ENCODE measurements at regions not wholly inside any gene's neighbourhood (a gene's known extent, or its start where the extent isn't known, plus 50 kb on each side); places are given as distances from the start of the nearest gene placed in this dataset.
"Not testable (repeated sequence)": the region's sequence is repeated elsewhere in the genome, so short reads cannot be mapped to it uniquely, and the experiment has no call there.

GRCh38 chr15:70576696-70577095, 186.7 kb downstream of the UACA start:
- BruUV-seq (replicated peaks), result no TSS peak
- H4K20me1 ChIP-seq (ENCODE audit: insufficient read depth, low read length), result no peaks in the 10 kb centered on the region
- H3K4me2 ChIP-seq (ENCODE audit: low read length), result no peak overlapping the region
- no peaks in the 10 kb centered on the region for H3K4me1 ChIP-seq (ENCODE audit: insufficient read depth, low read length, poor library complexity, severe bottlenecking)
- no peak overlapping the region for H3K4me3 ChIP-seq (ENCODE audit: low read depth, low read length, poor library complexity, severe bottlenecking)
- intact Hi-C loops (cut with micrococcal nuclease; ENCODE audit: unreplicated experiment), result no loop called here
- TF ChIP-seq EZH2phosphoT487 (IDR thresholded peaks at IDR 0.05; ENCODE audit: borderline replicate concordance, low read depth, low read length), result no peak
- TF ChIP-seq CTCF (conservative IDR thresholded peaks at IDR 0.05; ENCODE audit: low read length), result no peak
- ChIA-PET POLR2A (interaction anchor here (0.8 kb wide), 1 partner anchor 150 kb away, joined by 3 read pairs; no protein-coding TSS in a partner anchor), CTCF (ENCODE audit: unreplicated experiment) (no interaction called here)
- no peaks in the 10 kb centered on the region for H3K9me2 ChIP-seq (ENCODE audit: insufficient read depth, low read length)
- no peaks in the 10 kb centered on the region for H3K79me2 ChIP-seq (ENCODE audit: insufficient read depth, low read depth, low read length)
- no peaks in the 10 kb centered on the region for H3K36me3 ChIP-seq (ENCODE audit: insufficient read depth, low read length)
- no peaks in the 10 kb centered on the region for H3K9me3 ChIP-seq (ENCODE audit: low read length)
- no peak for DNase-seq (ENCODE audit: low spot score)
- H2AFZ ChIP-seq (ENCODE audit: low read length), result no peak overlapping the region
- H3K27ac ChIP-seq (ENCODE audit: low read depth, low read length, poor library complexity, severe bottlenecking), result no peak overlapping the region

GRCh38 chr15:70576276-70576675, 187.1 kb downstream of the UACA start:
- H3K4me3 ChIP-seq (ENCODE audit: low read depth, low read length, poor library complexity, severe bottlenecking), result no peak overlapping the region
- TF ChIP-seq CTCF (conservative IDR thresholded peaks at IDR 0.05; ENCODE audit: low read length) (no peak), EZH2phosphoT487 (IDR thresholded peaks at IDR 0.05; ENCODE audit: borderline replicate concordance, low read depth, low read length) (no peak)
- no peaks in the 10 kb centered on the region for H3K4me1 ChIP-seq (ENCODE audit: insufficient read depth, low read length, poor library complexity, severe bottlenecking)
- ChIA-PET CTCF (ENCODE audit: unreplicated experiment) (no interaction called here), POLR2A (interaction anchor here (0.8 kb wide), 1 partner anchor 150 kb away, joined by 3 read pairs; no protein-coding TSS in a partner anchor)
- no peak overlapping the region for H3K27ac ChIP-seq (ENCODE audit: low read depth, low read length, poor library complexity, severe bottlenecking)
- no peaks in the 10 kb centered on the region for H3K36me3 ChIP-seq (ENCODE audit: insufficient read depth, low read length)
- no peak for DNase-seq (ENCODE audit: low spot score)
- BruUV-seq (replicated peaks), result no TSS peak
- no peak overlapping the region for H3K4me2 ChIP-seq (ENCODE audit: low read length)
- H4K20me1 ChIP-seq (ENCODE audit: insufficient read depth, low read length), result no peaks in the 10 kb centered on the region
- no peak overlapping the region for H2AFZ ChIP-seq (ENCODE audit: low read length)
- H3K79me2 ChIP-seq (ENCODE audit: insufficient read depth, low read depth, low read length), result no peaks in the 10 kb centered on the region
- intact Hi-C loops (cut with micrococcal nuclease; ENCODE audit: unreplicated experiment), result no loop called here
- H3K9me2 ChIP-seq (ENCODE audit: insufficient read depth, low read length), result no peaks in the 10 kb centered on the region
- H3K9me3 ChIP-seq (ENCODE audit: low read length), result no peaks in the 10 kb centered on the region

GRCh38 chr15:70575231-70576226, 187.8 kb downstream of the UACA start:
- peak overlapping the region; percentile 34; the same call in 1 of the 2 replicates for H2AFZ ChIP-seq (ENCODE audit: low read length)
- no peak overlapping the region for H3K4me3 ChIP-seq (ENCODE audit: low read depth, low read length, poor library complexity, severe bottlenecking)
- BruUV-seq (replicated peaks), result no TSS peak
- H3K4me2 ChIP-seq (ENCODE audit: low read length), result no peak overlapping the region
- H3K4me1 ChIP-seq (ENCODE audit: insufficient read depth, low read length, poor library complexity, severe bottlenecking), result no peaks in the 10 kb centered on the region
- intact Hi-C loops (cut with micrococcal nuclease; ENCODE audit: unreplicated experiment), result no loop called here
- no peaks in the 10 kb centered on the region for H3K79me2 ChIP-seq (ENCODE audit: insufficient read depth, low read depth, low read length)
- DNase-seq (ENCODE audit: low spot score), result no peak
- H4K20me1 ChIP-seq (ENCODE audit: insufficient read depth, low read length), result no peaks in the 10 kb centered on the region
- TF ChIP-seq EZH2phosphoT487 (IDR thresholded peaks at IDR 0.05; ENCODE audit: borderline replicate concordance, low read depth, low read length) (no peak), CTCF (conservative IDR thresholded peaks at IDR 0.05; ENCODE audit: low read length) (no peak)
- CTCF ChIA-PET (ENCODE audit: unreplicated experiment), result no interaction called here
- H3K27ac ChIP-seq (ENCODE audit: low read depth, low read length, poor library complexity, severe bottlenecking), result no peak overlapping the region
- H3K36me3 ChIP-seq (ENCODE audit: insufficient read depth, low read length), result no peaks in the 10 kb centered on the region
- POLR2A ChIA-PET, result interaction anchor here (0.6 kb wide), 1 partner anchor 1030 kb away, joined by 3 read pairs; no protein-coding TSS in a partner anchor
- H3K9me3 ChIP-seq (ENCODE audit: low read length), result no peaks in the 10 kb centered on the region
- no peaks in the 10 kb centered on the region for H3K9me2 ChIP-seq (ENCODE audit: insufficient read depth, low read length)

GRCh38 chr15:70574325-70574724, 189.0 kb downstream of the UACA start:
- H4K20me1 ChIP-seq (ENCODE audit: insufficient read depth, low read length); POLR2A ChIA-PET; H3K27ac ChIP-seq (ENCODE audit: low read depth, low read length, poor library complexity, severe bottlenecking); intact Hi-C loops (cut with micrococcal nuclease; ENCODE audit: unreplicated experiment); H3K36me3 ChIP-seq (ENCODE audit: insufficient read depth, low read length); H3K79me2 ChIP-seq (ENCODE audit: insufficient read depth, low read depth, low read length); H3K9me2 ChIP-seq (ENCODE audit: insufficient read depth, low read length); H3K4me3 ChIP-seq (ENCODE audit: low read depth, low read length, poor library complexity, severe bottlenecking); BruUV-seq (replicated peaks); DNase-seq (ENCODE audit: low spot score); H3K9me3 ChIP-seq (ENCODE audit: low read length); H3K4me1 ChIP-seq (ENCODE audit: insufficient read depth, low read length, poor library complexity, severe bottlenecking); H3K4me2 ChIP-seq (ENCODE audit: low read length); H2AFZ ChIP-seq (ENCODE audit: low read length); CTCF ChIA-PET (ENCODE audit: unreplicated experiment): not testable (repeated sequence)

Measured in OCI-LY7 (cell line).